ENCODE measurements at regions not wholly inside any gene's neighbourhood (a gene's known extent, or its start where the extent isn't known, plus 50 kb on each side); places are given as distances from the start of the nearest gene placed in this dataset.

GRCh38 chrX:85619962-85620361, 240.5 kb upstream of the POF1B start:
- TF ChIP-seq RAD21 (IDR thresholded peaks at IDR 0.05; ENCODE audit: low read depth) (no peak), MAX (IDR thresholded peaks at IDR 0.05) (no peak), FOXM1 (IDR thresholded peaks at IDR 0.05; ENCODE audit: borderline replicate concordance, low read depth) (no peak), TEAD4 (IDR thresholded peaks at IDR 0.05) (no peak), TAF1 (IDR thresholded peaks at IDR 0.05; ENCODE audit: low read depth) (no peak)

- TF ChIP-seq USF1 (IDR thresholded peaks at IDR 0.05) (no peak), NFIC (IDR thresholded peaks at IDR 0.05) (no peak), TAF1 (IDR thresholded peaks at IDR 0.05; ENCODE audit: low read depth) (no peak), EP300 (IDR thresholded peaks at IDR 0.05; ENCODE audit: borderline replicate concordance) (no peak), EGR1 (IDR thresholded peaks at IDR 0.05) (no peak), MAX (IDR thresholded peaks at IDR 0.05) (no peak), TCF12 (IDR thresholded peaks at IDR 0.05; ENCODE audit: low read depth) (no peak), TEAD4 (IDR thresholded peaks at IDR 0.05) (no peak), RAD21 (IDR thresholded peaks at IDR 0.05; ENCODE audit: low read depth) (no peak), CREB1 (IDR thresholded peaks at IDR 0.05; ENCODE audit: low read depth) (no peak), YY1 (IDR thresholded peaks at IDR 0.05; ENCODE audit: low read depth) (no peak), CEBPB (IDR thresholded peaks at IDR 0.05) (no peak), FOXM1 (IDR thresholded peaks at IDR 0.05; ENCODE audit: borderline replicate concordance, low read depth) (no peak)
These were observed 232.5 kb upstream of the POF1B start for GRCh38 chrX:85611926-85612325.

- TF ChIP-seq TEAD4 (IDR thresholded peaks at IDR 0.05) (no peak), ZBTB7A (IDR thresholded peaks at IDR 0.05; ENCODE audit: low read depth) (no peak), TAF1 (IDR thresholded peaks at IDR 0.05; ENCODE audit: low read depth) (no peak), CEBPB (IDR thresholded peaks at IDR 0.05) (no peak), EP300 (IDR thresholded peaks at IDR 0.05; ENCODE audit: borderline replicate concordance) (no peak)
These were observed 213.5 kb upstream of the POF1B start for GRCh38 chrX:85592980-85593379.

GRCh38 chrX:85591536-85591935, 212.1 kb upstream of the POF1B start:
- TF ChIP-seq USF1 (IDR thresholded peaks at IDR 0.05): no peak
- TF ChIP-seq NFIC (IDR thresholded peaks at IDR 0.05): no peak
- TF ChIP-seq ZBTB7A (IDR thresholded peaks at IDR 0.05; ENCODE audit: low read depth): no peak
- TF ChIP-seq EP300 (IDR thresholded peaks at IDR 0.05; ENCODE audit: borderline replicate concordance): no peak
- TF ChIP-seq CREB1 (IDR thresholded peaks at IDR 0.05; ENCODE audit: low read depth): no peak
- TF ChIP-seq CEBPB (IDR thresholded peaks at IDR 0.05): no peak
- no peak for TF ChIP-seq TCF12 (IDR thresholded peaks at IDR 0.05; ENCODE audit: low read depth)

GRCh38 chrX:85590638-85591037, 211.2 kb upstream of the POF1B start:
- no peak for TF ChIP-seq MAX (IDR thresholded peaks at IDR 0.05)
- no peak for TF ChIP-seq REST (IDR thresholded peaks at IDR 0.05; ENCODE audit: low read depth)
- no peak for TF ChIP-seq TEAD4 (IDR thresholded peaks at IDR 0.05)
- TF ChIP-seq TAF1 (IDR thresholded peaks at IDR 0.05; ENCODE audit: low read depth): no peak
- TF ChIP-seq TCF12 (IDR thresholded peaks at IDR 0.05; ENCODE audit: low read depth): no peak
- TF ChIP-seq FOXM1 (IDR thresholded peaks at IDR 0.05; ENCODE audit: borderline replicate concordance, low read depth): no peak
- no peak for TF ChIP-seq YY1 (IDR thresholded peaks at IDR 0.05; ENCODE audit: low read depth)
- TF ChIP-seq NFIC (IDR thresholded peaks at IDR 0.05): no peak
- TF ChIP-seq CEBPB (IDR thresholded peaks at IDR 0.05): no peak
- TF ChIP-seq CREB1 (IDR thresholded peaks at IDR 0.05; ENCODE audit: low read depth): no peak
- no peak for TF ChIP-seq ZBTB7A (IDR thresholded peaks at IDR 0.05; ENCODE audit: low read depth)
- no peak for TF ChIP-seq USF1 (IDR thresholded peaks at IDR 0.05)
- no peak for TF ChIP-seq EP300 (IDR thresholded peaks at IDR 0.05; ENCODE audit: borderline replicate concordance)
- TF ChIP-seq RAD21 (IDR thresholded peaks at IDR 0.05; ENCODE audit: low read depth): no peak
- no peak for TF ChIP-seq EGR1 (IDR thresholded peaks at IDR 0.05)

- TF ChIP-seq CEBPB (IDR thresholded peaks at IDR 0.05): no peak
- no peak for TF ChIP-seq EGR1 (IDR thresholded peaks at IDR 0.05)
- TF ChIP-seq REST (IDR thresholded peaks at IDR 0.05; ENCODE audit: low read depth): no peak
- no peak for TF ChIP-seq TAF1 (IDR thresholded peaks at IDR 0.05; ENCODE audit: low read depth)
- no peak for TF ChIP-seq TEAD4 (IDR thresholded peaks at IDR 0.05)
- TF ChIP-seq FOXM1 (IDR thresholded peaks at IDR 0.05; ENCODE audit: borderline replicate concordance, low read depth): no peak
- no peak for TF ChIP-seq NFIC (IDR thresholded peaks at IDR 0.05)
- TF ChIP-seq ZBTB7A (IDR thresholded peaks at IDR 0.05; ENCODE audit: low read depth): no peak
- TF ChIP-seq USF1 (IDR thresholded peaks at IDR 0.05): no peak
- no peak for TF ChIP-seq YY1 (IDR thresholded peaks at IDR 0.05; ENCODE audit: low read depth)
- no peak for TF ChIP-seq MAX (IDR thresholded peaks at IDR 0.05)
- no peak for TF ChIP-seq CREB1 (IDR thresholded peaks at IDR 0.05; ENCODE audit: low read depth)
- no peak for TF ChIP-seq RAD21 (IDR thresholded peaks at IDR 0.05; ENCODE audit: low read depth)
- TF ChIP-seq EP300 (IDR thresholded peaks at IDR 0.05; ENCODE audit: borderline replicate concordance): no peak
- no peak for TF ChIP-seq TCF12 (IDR thresholded peaks at IDR 0.05; ENCODE audit: low read depth)
These were observed 194.3 kb upstream of the POF1B start for GRCh38 chrX:85573801-85574200.
